ENCODE measurements at regions not wholly inside any gene's neighbourhood (a gene's known extent, or its start where the extent isn't known, plus 50 kb on each side); places are given as distances from the start of the nearest gene placed in this dataset.

DNA sequence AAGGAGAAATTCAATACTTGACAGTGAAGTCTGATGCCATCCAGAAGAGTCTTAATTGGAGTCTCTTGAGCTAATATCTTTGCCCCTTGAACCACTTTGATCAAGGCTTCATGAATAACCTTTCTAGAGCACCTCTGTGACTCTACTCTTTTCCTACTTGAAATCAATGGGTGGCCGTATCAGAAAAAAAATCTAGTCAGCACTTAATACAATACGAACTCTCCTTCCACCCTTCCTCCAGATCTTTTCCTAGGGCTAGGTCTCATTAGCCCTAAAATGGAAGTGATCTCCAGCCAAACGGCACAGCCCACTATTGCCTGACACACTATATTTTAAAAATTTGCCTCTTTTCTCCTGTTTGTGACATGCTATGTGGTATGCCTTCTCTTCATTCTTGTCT is 129.6 kb upstream of the TLL1 start:
- Histone ChIP-seq H2AFZ (ENCODE audit: low read length) (no peak overlapping the region), H3K4me1 (ENCODE audit: insufficient read depth, low read length) (no peaks in the 10 kb centered on the region), H3K9me3 (ENCODE audit: control insufficient read depth, low read depth, low read length) (no peaks in the 10 kb centered on the region), H3T11ph (ENCODE audit: low read length) (no peak overlapping the region), H3K23me2 (ENCODE audit: insufficient read length, low read depth, low read length, poor library complexity, severe bottlenecking) (no peaks in the 10 kb centered on the region), H3K56ac (ENCODE audit: insufficient read length, low read depth, low read length) (no peak overlapping the region), H3K18ac (ENCODE audit: insufficient read length, low read depth, low read length) (no peak overlapping the region), H4K8ac (replicated peaks; ENCODE audit: insufficient read length, low read depth, low read length) (no peak overlapping the region), H4K5ac (ENCODE audit: insufficient read length, low read depth, low read length) (no peak overlapping the region), H3K4me2 (ENCODE audit: insufficient read depth, insufficient read length, low read length) (no peak overlapping the region), H3K14ac (ENCODE audit: insufficient read depth, low read length) (no peak overlapping the region), H3K23ac (ENCODE audit: insufficient read length, low read depth, low read length) (no peak overlapping the region), H2BK15ac (ENCODE audit: low read depth, low read length) (no peak overlapping the region), H2BK12ac (ENCODE audit: insufficient read length, low read depth, low read length) (no peak overlapping the region), H3K79me2 (ENCODE audit: insufficient read depth, low read length) (no peaks in the 10 kb centered on the region), H3K27me3 (ENCODE audit: insufficient read depth, low read length) (no peaks in the 10 kb centered on the region), H2BK120ac (ENCODE audit: low read depth, low read length, poor library complexity, severe bottlenecking) (no peak overlapping the region), H4K91ac (ENCODE audit: insufficient read length, low read depth, low read length) (no peak overlapping the region), H3K79me1 (ENCODE audit: insufficient read depth, low read depth, low read length, poor library complexity, severe bottlenecking) (no peaks in the 10 kb centered on the region), H2AK5ac (ENCODE audit: insufficient read length, low read length) (no peak overlapping the region), H3K9ac (ENCODE audit: extremely low read depth, insufficient read length, low read length) (no peak overlapping the region), H3K27ac (ENCODE audit: insufficient read length, low read depth, low read length) (no peak overlapping the region), H2BK5ac (ENCODE audit: insufficient read length, low read length) (no peak overlapping the region), H4K20me1 (ENCODE audit: control insufficient read depth, insufficient read depth, insufficient read length) (no peaks in the 10 kb centered on the region), H3K4ac (ENCODE audit: low read depth, low read length) (no peak overlapping the region), H2BK20ac (ENCODE audit: low read depth, low read length, poor library complexity, severe bottlenecking) (no peak overlapping the region)
- TF ChIP-seq, protein P1, sequence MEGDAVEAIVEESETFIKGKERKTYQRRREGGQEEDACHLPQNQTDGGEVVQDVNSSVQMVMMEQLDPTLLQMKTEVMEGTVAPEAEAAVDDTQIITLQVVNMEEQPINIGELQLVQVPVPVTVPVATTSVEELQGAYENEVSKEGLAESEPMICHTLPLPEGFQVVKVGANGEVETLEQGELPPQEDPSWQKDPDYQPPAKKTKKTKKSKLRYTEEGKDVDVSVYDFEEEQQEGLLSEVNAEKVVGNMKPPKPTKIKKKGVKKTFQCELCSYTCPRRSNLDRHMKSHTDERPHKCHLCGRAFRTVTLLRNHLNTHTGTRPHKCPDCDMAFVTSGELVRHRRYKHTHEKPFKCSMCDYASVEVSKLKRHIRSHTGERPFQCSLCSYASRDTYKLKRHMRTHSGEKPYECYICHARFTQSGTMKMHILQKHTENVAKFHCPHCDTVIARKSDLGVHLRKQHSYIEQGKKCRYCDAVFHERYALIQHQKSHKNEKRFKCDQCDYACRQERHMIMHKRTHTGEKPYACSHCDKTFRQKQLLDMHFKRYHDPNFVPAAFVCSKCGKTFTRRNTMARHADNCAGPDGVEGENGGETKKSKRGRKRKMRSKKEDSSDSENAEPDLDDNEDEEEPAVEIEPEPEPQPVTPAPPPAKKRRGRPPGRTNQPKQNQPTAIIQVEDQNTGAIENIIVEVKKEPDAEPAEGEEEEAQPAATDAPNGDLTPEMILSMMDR (conservative IDR thresholded peaks at IDR 0.05): no peak
- peaks cover 18% of the 10 kb centered on the region in 2 experiments for H3K4me1 Mint-ChIP-seq
- H3K36me3 Mint-ChIP-seq (ENCODE audit: insufficient read depth in 1 of 3, low read depth in 3 of 3): peaks cover 0 to 5% (median 0%) of the 10 kb centered on the region in 3 experiments; a peak in 1 of 7 replicates
- no peaks in the 10 kb centered on the region for H3K27me3 Mint-ChIP-seq (ENCODE audit: low read depth)
- no peak for DNase-seq
- no peak overlapping the region for H3K27ac Mint-ChIP-seq
- no CpG with 5 or more reads among the region's 3 CpGs for WGBS (ENCODE audit: extremely low coverage, insufficient read length, low lambda C conversion rate)
- H3K4me3 Mint-ChIP-seq: no peak overlapping the region
- H3K9me3 Mint-ChIP-seq: no peaks in the 10 kb centered on the region; a peak in 1 of 5 replicates

All from H9 (cell line).